ENCODE measurements at regions not wholly inside any gene's neighbourhood (a gene's known extent, or its start where the extent isn't known, plus 50 kb on each side); places are given as distances from the start of the nearest gene placed in this dataset.

- ATAC-seq = no peak
- Histone ChIP-seq H3K27me3 (ENCODE audit: low read depth) (no peaks in the 10 kb centered on the region), H3K9me3 (no peaks in the 10 kb centered on the region), H3K36me3 (no peaks in the 10 kb centered on the region), H3K4me1 (no peaks in the 10 kb centered on the region), H3K4me3 (no peak overlapping the region), H3K27ac (no peak overlapping the region)
- DNase-seq = no peak
- intact Hi-C loops (cut with DNase I) = no loop called here
- no peak for TF ChIP-seq CTCF (IDR thresholded peaks at IDR 0.05)
Measured at GRCh38 chr9:11749396-11749795, 943.8 kb upstream of the TYRP1 start.

DNA sequence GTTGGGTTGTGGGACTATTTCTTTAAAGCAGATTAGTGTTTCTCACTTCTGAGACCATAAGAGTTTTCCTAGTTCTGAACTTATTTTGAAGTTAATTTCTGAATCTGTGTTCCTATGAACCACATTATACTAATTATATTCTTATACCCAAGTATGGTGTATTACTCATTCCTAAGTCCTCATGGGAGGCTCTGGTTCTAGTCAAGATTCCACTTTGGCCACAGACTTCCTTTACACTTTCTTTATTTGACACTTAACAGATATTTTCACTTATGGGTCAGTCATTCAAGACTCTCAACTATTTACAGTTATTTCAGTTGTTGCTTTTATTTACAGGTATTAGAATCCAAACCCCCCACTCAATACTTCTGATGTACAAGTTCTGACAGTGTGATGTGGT lies 937.2 kb upstream of the TYRP1 start:
- no peak overlapping the region for H3K27ac ChIP-seq
- no peak for DNase-seq
- H3K4me3 ChIP-seq = no peak overlapping the region
- ATAC-seq = no peak
- no peak for TF ChIP-seq CTCF (IDR thresholded peaks at IDR 0.05)
- H3K36me3 ChIP-seq = no peaks in the 10 kb centered on the region
- H3K4me1 ChIP-seq = no peaks in the 10 kb centered on the region
- H3K27me3 ChIP-seq (ENCODE audit: low read depth) = no peaks in the 10 kb centered on the region
- intact Hi-C loops (cut with DNase I) = no loop called here
- no peaks in the 10 kb centered on the region for H3K9me3 ChIP-seq

GRCh38 chr9:11757408-11757807 lies 935.8 kb upstream of the TYRP1 start:
- Histone ChIP-seq H3K27ac (no peak overlapping the region), H3K27me3 (ENCODE audit: low read depth) (no peaks in the 10 kb centered on the region), H3K4me3 (no peak overlapping the region), H3K36me3 (no peaks in the 10 kb centered on the region), H3K9me3 (no peaks in the 10 kb centered on the region), H3K4me1 (no peaks in the 10 kb centered on the region)
- no peak for ATAC-seq
- no peak for TF ChIP-seq CTCF (IDR thresholded peaks at IDR 0.05)
- no peak for DNase-seq
- intact Hi-C loops (cut with DNase I) = no loop called here

DNA sequence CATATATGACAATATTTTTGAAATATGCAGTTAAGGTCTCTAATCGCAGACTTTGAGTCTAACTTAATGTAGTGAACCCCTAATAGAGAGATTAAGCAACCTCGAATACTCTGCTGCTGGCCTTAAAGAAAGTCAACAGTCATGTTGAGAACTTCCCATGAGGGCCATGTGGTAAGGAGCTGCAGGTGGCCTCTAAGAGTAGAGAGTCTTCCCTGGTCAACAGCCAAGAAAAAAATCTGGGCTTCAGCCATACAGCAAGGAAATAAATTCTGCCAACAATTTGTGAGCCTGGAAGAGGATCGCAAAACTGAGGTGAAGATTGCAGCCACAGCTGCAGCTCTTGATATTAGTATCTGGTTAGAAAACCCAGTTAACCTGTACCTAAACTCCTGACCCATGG lies 935.2 kb upstream of the TYRP1 start:
- no peaks in the 10 kb centered on the region for H3K27me3 ChIP-seq (ENCODE audit: low read depth)
- H3K36me3 ChIP-seq = no peaks in the 10 kb centered on the region
- intact Hi-C loops (cut with DNase I) = no loop called here
- no peak overlapping the region for H3K4me3 ChIP-seq
- no peak overlapping the region for H3K27ac ChIP-seq
- TF ChIP-seq CTCF (IDR thresholded peaks at IDR 0.05) = no peak
- H3K9me3 ChIP-seq = no peaks in the 10 kb centered on the region
- H3K4me1 ChIP-seq = no peaks in the 10 kb centered on the region
- ATAC-seq = no peak
- no peak for DNase-seq

- no peak for DNase-seq
Measured at GRCh38 chr9:11779971-11780370, 913.2 kb upstream of the TYRP1 start.

More at GRCh38 chr9:11779971-11780370, 913.2 kb upstream of the TYRP1 start:
- intact Hi-C loops (cut with DNase I) = no loop called here
- Histone ChIP-seq H3K27ac (no peak overlapping the region), H3K9me3 (no peaks in the 10 kb centered on the region), H3K4me3 (no peak overlapping the region), H3K36me3 (no peaks in the 10 kb centered on the region), H3K4me1 (no peaks in the 10 kb centered on the region), H3K27me3 (ENCODE audit: low read depth) (no peaks in the 10 kb centered on the region)
- no peak for TF ChIP-seq CTCF (IDR thresholded peaks at IDR 0.05)
- no peak for ATAC-seq
